ENCODE measurements at regions not wholly inside any gene's neighbourhood (a gene's known extent, or its start where the extent isn't known, plus 50 kb on each side); places are given as distances from the start of the nearest gene placed in this dataset.
"Not testable (repeated sequence)": the region's sequence is repeated elsewhere in the genome, so short reads cannot be mapped to it uniquely, and the experiment has no call there.

- Histone ChIP-seq H3K23me2 (ENCODE audit: insufficient read length, low read depth, low read length, poor library complexity, severe bottlenecking) (no peaks in the 10 kb centered on the region), H3K14ac (ENCODE audit: insufficient read depth, low read length) (no peak overlapping the region), H2BK5ac (ENCODE audit: insufficient read length, low read length) (no peak overlapping the region), H3K27me3 (ENCODE audit: insufficient read depth, low read length) (no peaks in the 10 kb centered on the region), H2AK5ac (ENCODE audit: insufficient read length, low read length) (no peak overlapping the region), H3K56ac (ENCODE audit: insufficient read length, low read depth, low read length) (no peak overlapping the region), H2BK12ac (ENCODE audit: insufficient read length, low read depth, low read length) (no peak overlapping the region), H4K20me1 (ENCODE audit: control insufficient read depth, insufficient read depth, insufficient read length) (no peaks in the 10 kb centered on the region), H4K91ac (ENCODE audit: insufficient read length, low read depth, low read length) (no peak overlapping the region), H2BK120ac (ENCODE audit: low read depth, low read length, poor library complexity, severe bottlenecking) (no peak overlapping the region), H3K27ac (ENCODE audit: insufficient read length, low read depth, low read length) (no peak overlapping the region), H3T11ph (ENCODE audit: low read length) (no peak overlapping the region), H3K4me1 (ENCODE audit: insufficient read depth, low read length) (no peaks in the 10 kb centered on the region), H4K8ac (replicated peaks; ENCODE audit: insufficient read length, low read depth, low read length) (no peak overlapping the region), H3K18ac (ENCODE audit: insufficient read length, low read depth, low read length) (no peak overlapping the region), H4K5ac (ENCODE audit: insufficient read length, low read depth, low read length) (no peak overlapping the region), H3K23ac (ENCODE audit: insufficient read length, low read depth, low read length) (no peak overlapping the region), H3K79me2 (ENCODE audit: insufficient read depth, low read length) (no peaks in the 10 kb centered on the region), H3K9ac (ENCODE audit: extremely low read depth, insufficient read length, low read length) (no peak overlapping the region), H3K4ac (ENCODE audit: low read depth, low read length) (no peak overlapping the region), H2AFZ (ENCODE audit: low read length) (no peak overlapping the region), H3K79me1 (ENCODE audit: insufficient read depth, low read depth, low read length, poor library complexity, severe bottlenecking) (no peaks in the 10 kb centered on the region), H2BK20ac (ENCODE audit: low read depth, low read length, poor library complexity, severe bottlenecking) (no peak overlapping the region), H2BK15ac (ENCODE audit: low read depth, low read length) (no peak overlapping the region), H3K4me2 (ENCODE audit: insufficient read depth, insufficient read length, low read length) (no peak overlapping the region), H3K9me3 (ENCODE audit: control insufficient read depth, low read depth, low read length) (no peaks in the 10 kb centered on the region)
- H3K9me3 Mint-ChIP-seq = no peaks in the 10 kb centered on the region
- TF ChIP-seq CTCF (conservative IDR thresholded peaks at IDR 0.05) = no peak
- no peak overlapping the region for H3K27ac Mint-ChIP-seq
- no peak overlapping the region for H3K4me3 Mint-ChIP-seq
- no peaks in the 10 kb centered on the region; a peak in 1 of 7 replicates for H3K36me3 Mint-ChIP-seq (ENCODE audit: insufficient read depth in 1 of 3, low read depth in 3 of 3)
- peaks cover 11% of the 10 kb centered on the region in 2 experiments for H3K4me1 Mint-ChIP-seq
- DNase-seq = no peak
- no peaks in the 10 kb centered on the region; the same call in 1 of the 2 replicates for H3K27me3 Mint-ChIP-seq (ENCODE audit: low read depth)
Observed at GRCh38 chr13:33671560-33671959, 146.4 kb upstream of the RFC3 start.

GRCh38 chr13:33672022-33672421, 145.9 kb upstream of the RFC3 start:
- H3K4me1 Mint-ChIP-seq = peaks cover 11 to 12% of the 10 kb centered on the region in 2 experiments
- H4K20me1 ChIP-seq (ENCODE audit: control insufficient read depth, insufficient read depth, insufficient read length); H3K56ac ChIP-seq (ENCODE audit: insufficient read length, low read depth, low read length); H2BK12ac ChIP-seq (ENCODE audit: insufficient read length, low read depth, low read length); H3K27me3 Mint-ChIP-seq (ENCODE audit: low read depth); H3K79me2 ChIP-seq (ENCODE audit: insufficient read depth, low read length); H3K23me2 ChIP-seq (ENCODE audit: insufficient read length, low read depth, low read length, poor library complexity, severe bottlenecking); H3K79me1 ChIP-seq (ENCODE audit: insufficient read depth, low read depth, low read length, poor library complexity, severe bottlenecking); H3K4ac ChIP-seq (ENCODE audit: low read depth, low read length); H3K14ac ChIP-seq (ENCODE audit: insufficient read depth, low read length); H3K4me1 ChIP-seq (ENCODE audit: insufficient read depth, low read length); H3K9me3 Mint-ChIP-seq; H2BK20ac ChIP-seq (ENCODE audit: low read depth, low read length, poor library complexity, severe bottlenecking); H3K27me3 ChIP-seq (ENCODE audit: insufficient read depth, low read length); DNase-seq; H2BK120ac ChIP-seq (ENCODE audit: low read depth, low read length, poor library complexity, severe bottlenecking); H3K9ac ChIP-seq (ENCODE audit: extremely low read depth, insufficient read length, low read length); H3K4me3 Mint-ChIP-seq; H3K23ac ChIP-seq (ENCODE audit: insufficient read length, low read depth, low read length); H2BK5ac ChIP-seq (ENCODE audit: insufficient read length, low read length); H3K4me2 ChIP-seq (ENCODE audit: insufficient read depth, insufficient read length, low read length); H4K91ac ChIP-seq (ENCODE audit: insufficient read length, low read depth, low read length); H2AFZ ChIP-seq (ENCODE audit: low read length); H3K27ac Mint-ChIP-seq; H2BK15ac ChIP-seq (ENCODE audit: low read depth, low read length); H4K5ac ChIP-seq (ENCODE audit: insufficient read length, low read depth, low read length); H3T11ph ChIP-seq (ENCODE audit: low read length); H3K27ac ChIP-seq (ENCODE audit: insufficient read length, low read depth, low read length); H3K9me3 ChIP-seq (ENCODE audit: control insufficient read depth, low read depth, low read length); H2AK5ac ChIP-seq (ENCODE audit: insufficient read length, low read length); H3K18ac ChIP-seq (ENCODE audit: insufficient read length, low read depth, low read length); H3K36me3 Mint-ChIP-seq (ENCODE audit: insufficient read depth in 1 of 3, low read depth in 3 of 3); H4K8ac ChIP-seq (replicated peaks; ENCODE audit: insufficient read length, low read depth, low read length): not testable (repeated sequence)
